ENCODE measurements at regions not wholly inside any gene's neighbourhood (a gene's known extent, or its start where the extent isn't known, plus 50 kb on each side); places are given as distances from the start of the nearest gene placed in this dataset.

GRCh38 chr6:103858003-103858402 is 1001.7 kb downstream of the HACE1 start:
- Histone ChIP-seq H3K4me2 (no peak overlapping the region), H3K9ac (no peak overlapping the region), H3K79me2 (ENCODE audit: insufficient read depth, low read depth) (no peaks in the 10 kb centered on the region), H2AFZ (ENCODE audit: low read depth) (no peak overlapping the region), H4K20me1 (ENCODE audit: insufficient read depth) (no peaks in the 10 kb centered on the region), H3K36me3 (ENCODE audit: insufficient read depth) (no peaks in the 10 kb centered on the region), H3K27me3 (ENCODE audit: insufficient read depth, low read depth) (no peaks in the 10 kb centered on the region), H3K4me1 (ENCODE audit: low read depth, poor library complexity, severe bottlenecking) (no peaks in the 10 kb centered on the region), H3K27ac (no peak overlapping the region), H3K4me3 (IDR thresholded peaks at IDR 0.05; ENCODE audit: insufficient read depth, low read depth, low read length) (no peak overlapping the region)
- no peak for TF ChIP-seq CTCF (conservative IDR thresholded peaks at IDR 0.05; ENCODE audit: low read depth, low read length)

GRCh38 chr6:103855750-103856149 is 1004.0 kb downstream of the HACE1 start:
- Histone ChIP-seq H4K20me1 (ENCODE audit: insufficient read depth) (no peaks in the 10 kb centered on the region), H3K4me1 (ENCODE audit: low read depth, poor library complexity, severe bottlenecking) (no peaks in the 10 kb centered on the region), H3K4me2 (no peak overlapping the region), H3K36me3 (ENCODE audit: insufficient read depth) (no peaks in the 10 kb centered on the region), H3K27me3 (ENCODE audit: insufficient read depth, low read depth) (no peaks in the 10 kb centered on the region), H3K79me2 (ENCODE audit: insufficient read depth, low read depth) (no peaks in the 10 kb centered on the region), H2AFZ (ENCODE audit: low read depth) (no peak overlapping the region), H3K9ac (no peak overlapping the region), H3K4me3 (IDR thresholded peaks at IDR 0.05; ENCODE audit: insufficient read depth, low read depth, low read length) (no peak overlapping the region), H3K27ac (no peak overlapping the region)
- no peak for TF ChIP-seq CTCF (conservative IDR thresholded peaks at IDR 0.05; ENCODE audit: low read depth, low read length)

- H3K4me3 ChIP-seq (IDR thresholded peaks at IDR 0.05; ENCODE audit: insufficient read depth, low read depth, low read length): no peak overlapping the region
- H3K4me2 ChIP-seq: no peak overlapping the region
- H4K20me1 ChIP-seq (ENCODE audit: insufficient read depth): no peaks in the 10 kb centered on the region
- no peaks in the 10 kb centered on the region for H3K27me3 ChIP-seq (ENCODE audit: insufficient read depth, low read depth)
- H3K79me2 ChIP-seq (ENCODE audit: insufficient read depth, low read depth): no peaks in the 10 kb centered on the region
- H3K9ac ChIP-seq: no peak overlapping the region
- H3K36me3 ChIP-seq (ENCODE audit: insufficient read depth): no peaks in the 10 kb centered on the region
- no peak for TF ChIP-seq CTCF (conservative IDR thresholded peaks at IDR 0.05; ENCODE audit: low read depth, low read length)
- H2AFZ ChIP-seq (ENCODE audit: low read depth): no peak overlapping the region
- H3K27ac ChIP-seq: no peak overlapping the region
- H3K4me1 ChIP-seq (ENCODE audit: low read depth, poor library complexity, severe bottlenecking): no peaks in the 10 kb centered on the region
These were observed 1005.7 kb downstream of the HACE1 start for GRCh38 chr6:103854059-103854458.

- H2AFZ ChIP-seq (ENCODE audit: low read depth): no peak overlapping the region
- H3K9ac ChIP-seq: no peak overlapping the region
- no peak overlapping the region for H3K27ac ChIP-seq
- H3K79me2 ChIP-seq (ENCODE audit: insufficient read depth, low read depth): no peaks in the 10 kb centered on the region
- no peaks in the 10 kb centered on the region for H3K27me3 ChIP-seq (ENCODE audit: insufficient read depth, low read depth)
- H3K4me3 ChIP-seq (IDR thresholded peaks at IDR 0.05; ENCODE audit: insufficient read depth, low read depth, low read length): no peak overlapping the region
- H3K36me3 ChIP-seq (ENCODE audit: insufficient read depth): no peaks in the 10 kb centered on the region
- H3K4me1 ChIP-seq (ENCODE audit: low read depth, poor library complexity, severe bottlenecking): no peaks in the 10 kb centered on the region
- H4K20me1 ChIP-seq (ENCODE audit: insufficient read depth): no peaks in the 10 kb centered on the region
- H3K4me2 ChIP-seq: no peak overlapping the region
- no peak for TF ChIP-seq CTCF (conservative IDR thresholded peaks at IDR 0.05; ENCODE audit: low read depth, low read length)
These were observed 1021.3 kb downstream of the HACE1 start for GRCh38 chr6:103838457-103838856.

GRCh38 chr6:103826209-103826608 is 1033.5 kb downstream of the HACE1 start:
- H3K36me3 ChIP-seq (ENCODE audit: insufficient read depth): no peaks in the 10 kb centered on the region
- H3K27me3 ChIP-seq (ENCODE audit: insufficient read depth, low read depth): no peaks in the 10 kb centered on the region
- H3K27ac ChIP-seq: no peak overlapping the region
- no peaks in the 10 kb centered on the region for H3K4me1 ChIP-seq (ENCODE audit: low read depth, poor library complexity, severe bottlenecking)
- H3K79me2 ChIP-seq (ENCODE audit: insufficient read depth, low read depth): no peaks in the 10 kb centered on the region
- no peak overlapping the region for H3K4me3 ChIP-seq (IDR thresholded peaks at IDR 0.05; ENCODE audit: insufficient read depth, low read depth, low read length)
- no peak overlapping the region for H3K9ac ChIP-seq
- no peak overlapping the region for H2AFZ ChIP-seq (ENCODE audit: low read depth)
- H4K20me1 ChIP-seq (ENCODE audit: insufficient read depth): no peaks in the 10 kb centered on the region
- H3K4me2 ChIP-seq: no peak overlapping the region
- TF ChIP-seq CTCF (conservative IDR thresholded peaks at IDR 0.05; ENCODE audit: low read depth, low read length): no peak
